ENCODE measurements at regions not wholly inside any gene's neighbourhood (a gene's known extent, or its start where the extent isn't known, plus 50 kb on each side); places are given as distances from the start of the nearest gene placed in this dataset.
"Not testable (repeated sequence)": the region's sequence is repeated elsewhere in the genome, so short reads cannot be mapped to it uniquely, and the experiment has no call there.

- no peaks in the 10 kb centered on the region for H3K27me3 ChIP-seq (ENCODE audit: insufficient read depth, poor library complexity, severe bottlenecking)
- no peak overlapping the region for H3K4me3 ChIP-seq (replicated peaks; ENCODE audit: insufficient read depth, low read length)
- no peak for TF ChIP-seq SPI1 (IDR thresholded peaks at IDR 0.05; ENCODE audit: borderline replicate concordance, low read depth)
- H3K27ac ChIP-seq (replicated peaks) = no peak overlapping the region
- DNase-seq (ENCODE audit: low read depth in 1 of 2, low spot score in 1 of 2) = no peak
Measured at GRCh38 chr19:20367811-20368294, 197.7 kb downstream of the ZNF737 start.

- TF ChIP-seq CTCF (IDR thresholded peaks at IDR 0.05; ENCODE audit: insufficient read depth, low read length) (no peak), GABPA (IDR thresholded peaks at IDR 0.05; ENCODE audit: low read depth) (no peak), SPI1 (IDR thresholded peaks at IDR 0.05; ENCODE audit: borderline replicate concordance, low read depth) (no peak), POLR2AphosphoS5 (IDR thresholded peaks at IDR 0.05; ENCODE audit: low read depth) (no peak), REST (IDR thresholded peaks at IDR 0.05; ENCODE audit: insufficient replicate concordance, low read depth) (no peak)
- Histone ChIP-seq H3K27me3 (ENCODE audit: insufficient read depth, poor library complexity, severe bottlenecking) (no peaks in the 10 kb centered on the region), H3K27ac (replicated peaks) (no peak overlapping the region), H3K4me3 (replicated peaks; ENCODE audit: insufficient read depth, low read length) (no peak overlapping the region)
- DNase-seq (ENCODE audit: low read depth in 1 of 2, low spot score in 1 of 2) = no peak
Measured at GRCh38 chr19:20365146-20365545, 198.1 kb downstream of the ZNF486 start.

- no peak for DNase-seq (ENCODE audit: low read depth in 1 of 2, low spot score in 1 of 2)
- TF ChIP-seq CTCF (IDR thresholded peaks at IDR 0.05; ENCODE audit: insufficient read depth, low read length) (no peak), REST (IDR thresholded peaks at IDR 0.05; ENCODE audit: insufficient replicate concordance, low read depth) (no peak), SPI1 (IDR thresholded peaks at IDR 0.05; ENCODE audit: borderline replicate concordance, low read depth) (no peak), GABPA (IDR thresholded peaks at IDR 0.05; ENCODE audit: low read depth) (no peak), POLR2AphosphoS5 (IDR thresholded peaks at IDR 0.05; ENCODE audit: low read depth) (no peak)
- no peak overlapping the region for H3K4me3 ChIP-seq (replicated peaks; ENCODE audit: insufficient read depth, low read length)
Measured at GRCh38 chr19:20359933-20360720, 193.1 kb downstream of the ZNF486 start.

GRCh38 chr19:20358841-20359465, 191.9 kb downstream of the ZNF486 start:
- H3K27ac ChIP-seq (replicated peaks); DNase-seq (ENCODE audit: low read depth in 1 of 2, low spot score in 1 of 2); H3K27me3 ChIP-seq (ENCODE audit: insufficient read depth, poor library complexity, severe bottlenecking): not testable (repeated sequence)

More at GRCh38 chr19:20359933-20360720, 193.1 kb downstream of the ZNF486 start:
- Histone ChIP-seq H3K27ac (replicated peaks) (no peak overlapping the region), H3K27me3 (ENCODE audit: insufficient read depth, poor library complexity, severe bottlenecking) (no peaks in the 10 kb centered on the region)

More at GRCh38 chr19:20358841-20359465, 191.9 kb downstream of the ZNF486 start:
- H3K4me3 ChIP-seq (replicated peaks; ENCODE audit: insufficient read depth, low read length) = not testable (repeated sequence)

Data from HL-60 (cell line).